UCSD-AML1 (cell line): ENCODE measurements at regions not wholly inside any gene's neighbourhood (a gene's known extent, or its start where the extent isn't known, plus 50 kb on each side); places are given as distances from the start of the nearest gene placed in this dataset.

ENCODE experiments used
- DNase-seq: peaks from one replicate; lab custom pipeline; 2025; ENCODE audit not compliant: unreplicated experiment; lab: John Stamatoyannopoulos, UW

DNA sequence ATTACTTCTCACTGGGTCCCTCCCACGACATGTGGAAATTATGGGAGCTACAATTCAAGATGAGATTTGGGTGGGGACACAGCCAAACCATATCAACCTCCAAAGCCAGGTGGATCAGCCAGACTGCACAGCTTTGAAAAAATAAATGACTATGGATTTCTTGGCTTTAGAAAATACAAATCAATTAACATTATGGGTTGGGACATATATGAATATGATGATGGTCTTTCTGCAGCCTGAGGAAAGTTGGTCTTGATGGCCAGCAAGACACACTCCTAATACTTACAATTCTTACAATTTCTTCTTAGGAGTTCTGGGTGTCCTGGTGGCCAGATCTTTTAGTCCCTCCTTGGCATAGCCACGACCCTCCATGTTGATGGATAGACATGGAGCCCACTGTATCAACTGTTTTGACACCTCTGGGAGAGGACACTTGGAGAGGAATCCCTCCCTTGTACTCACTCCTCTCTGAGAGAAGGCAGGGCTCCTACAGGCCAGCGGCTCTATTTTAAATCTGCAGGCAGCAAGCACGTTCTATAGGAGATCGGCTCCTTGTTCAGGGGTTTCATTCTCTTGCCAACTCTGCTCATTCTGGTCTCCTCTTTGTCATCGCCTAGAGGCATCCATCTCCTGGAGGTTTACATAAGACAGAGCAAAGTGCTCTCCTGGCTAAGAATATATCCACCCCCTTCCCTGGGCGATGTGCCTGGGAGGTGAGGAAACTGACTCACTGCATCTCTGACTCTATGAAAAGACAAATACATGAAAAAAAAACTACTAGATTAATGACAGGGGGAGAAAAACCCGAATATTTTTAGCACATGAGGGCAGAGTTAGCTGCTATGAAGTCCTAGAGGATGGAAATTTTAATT is 145.9 kb downstream of the CARTPT start:
- no peak for DNase-seq

DNA sequence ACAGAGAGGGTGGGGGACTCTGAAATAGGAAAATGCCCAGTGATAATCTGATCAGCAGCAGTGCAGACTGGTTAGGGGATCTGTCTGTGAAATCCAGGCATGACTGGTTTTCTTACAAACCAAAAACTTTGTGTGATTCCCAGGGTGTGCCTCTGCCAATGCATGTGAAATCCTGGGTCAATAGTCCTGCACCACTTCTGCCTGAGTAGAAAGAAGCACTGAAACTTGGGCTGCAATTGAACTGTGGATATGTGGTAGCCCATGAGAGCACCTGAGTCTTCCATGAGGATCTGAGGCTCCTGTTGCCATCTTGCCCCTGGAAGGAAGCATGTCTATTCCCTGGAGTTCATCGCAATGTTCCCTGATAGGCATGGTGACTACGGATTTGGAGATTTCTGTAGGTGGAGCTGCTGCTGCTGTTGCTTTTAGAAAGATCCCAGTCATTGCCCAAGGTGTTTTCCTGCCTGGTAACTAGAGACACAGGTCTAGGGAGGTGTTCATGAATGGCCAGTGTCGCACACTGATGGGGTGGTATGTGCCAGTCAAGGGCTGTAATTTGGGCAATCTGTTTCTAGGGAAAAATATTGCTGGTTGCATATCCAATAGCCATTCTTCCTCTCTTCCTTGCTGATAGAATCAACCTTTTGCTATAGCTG is 146.7 kb downstream of the CARTPT start:
- no peak for DNase-seq

DNA sequence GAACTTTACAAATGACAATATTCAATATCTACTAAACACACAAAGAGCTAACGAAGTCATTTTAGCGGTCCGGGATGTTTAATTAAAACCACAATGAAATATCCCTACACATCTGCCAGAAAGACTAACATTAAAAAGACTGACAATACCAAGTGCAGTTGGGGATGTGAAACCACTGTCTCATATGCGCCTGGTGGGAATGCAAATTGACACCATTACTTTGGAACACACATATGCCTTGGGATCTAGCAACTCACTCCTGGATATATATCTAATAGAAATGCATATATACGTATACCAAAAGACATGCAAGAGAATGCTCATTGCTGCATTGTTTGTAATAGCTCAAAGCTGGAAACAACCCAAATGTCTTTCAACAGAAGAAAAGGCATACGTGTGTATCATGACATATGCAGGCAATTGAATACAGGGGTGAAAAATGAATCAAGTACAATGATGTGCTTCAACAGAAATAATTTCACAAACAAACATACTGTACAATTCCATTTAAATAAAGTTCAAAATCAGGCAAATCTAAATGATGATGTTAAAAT is 153.3 kb downstream of the CARTPT start:
- no peak for DNase-seq

DNA sequence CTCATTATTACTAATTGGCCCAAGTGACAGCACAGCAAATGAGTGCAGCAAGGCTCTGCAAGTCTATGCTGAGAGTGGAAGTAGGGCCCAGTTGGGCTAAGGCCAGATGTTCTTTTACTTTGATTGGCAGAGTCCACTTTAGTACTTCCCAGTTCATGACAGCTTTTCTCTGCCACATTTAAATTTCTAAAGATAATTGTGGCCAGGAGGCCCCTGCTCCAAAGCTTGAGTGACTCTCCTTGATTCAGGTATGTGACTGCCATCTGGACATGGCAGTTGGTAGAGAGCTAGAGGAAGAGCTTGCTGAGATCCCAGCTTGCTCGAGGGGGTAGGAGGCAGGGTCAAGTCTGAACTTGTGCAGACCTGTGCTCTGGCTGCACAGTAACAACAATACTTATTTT is 154.1 kb downstream of the CARTPT start:
- DNase-seq, result no peak

DNA sequence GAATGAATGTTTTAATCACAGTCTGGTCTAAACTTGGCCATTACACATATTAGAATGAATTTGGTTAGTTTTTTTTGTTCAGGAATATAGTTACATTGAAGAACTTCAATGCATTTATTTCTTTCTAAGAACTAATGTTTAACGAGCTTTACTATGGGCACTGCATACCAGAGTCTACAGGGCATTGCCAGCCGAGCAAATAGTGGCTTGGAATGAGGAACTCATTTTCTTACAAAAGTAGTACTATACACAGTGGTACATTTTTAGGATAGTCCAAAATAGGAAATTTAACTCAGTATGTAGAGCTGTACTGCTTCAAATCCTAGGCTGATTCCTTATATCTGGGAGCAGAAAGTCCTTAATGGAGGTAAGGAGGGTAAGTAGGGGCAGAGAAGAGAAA is 155.4 kb downstream of the CARTPT start:
- no peak for DNase-seq

DNA sequence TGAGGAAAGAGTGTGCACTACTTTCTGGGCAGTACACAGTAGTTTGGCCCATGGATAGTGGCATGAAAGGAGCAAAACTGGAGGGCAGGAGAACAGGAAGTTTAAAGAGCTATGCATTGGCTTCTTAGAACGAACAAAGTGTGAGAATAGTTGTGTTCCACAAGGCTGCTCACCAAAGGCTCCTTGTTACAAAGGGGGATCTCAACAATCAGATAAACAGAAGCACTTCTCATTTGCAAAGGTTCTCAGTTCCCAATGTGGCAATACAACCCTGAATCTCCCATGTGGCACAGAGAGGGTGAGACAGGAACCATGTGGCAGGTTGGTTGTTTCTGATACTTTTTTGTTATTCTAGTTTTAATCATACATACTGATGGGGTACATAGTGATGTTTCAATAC is 158.4 kb downstream of the CARTPT start:
- DNase-seq, result no peak

DNA sequence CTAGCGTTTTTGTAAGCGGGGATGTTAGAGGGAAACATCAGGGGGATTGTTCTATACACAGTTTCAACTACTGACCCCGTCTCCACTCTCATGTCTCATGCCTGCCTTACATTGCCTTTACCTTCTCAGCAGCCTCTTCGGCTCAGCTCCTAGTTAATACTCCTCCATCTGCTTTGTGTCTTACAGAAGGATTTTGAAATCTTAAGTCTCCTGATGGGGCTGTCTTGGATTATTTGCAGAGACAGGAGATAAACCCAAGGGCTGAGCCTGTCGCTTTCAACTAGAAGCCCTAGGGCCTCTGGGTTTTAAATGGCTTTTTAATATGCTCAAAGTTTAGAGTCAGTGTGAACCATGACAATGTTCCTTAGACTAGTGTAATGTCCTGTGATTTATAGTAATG is 161.5 kb downstream of the CARTPT start:
- no peak for DNase-seq

DNA sequence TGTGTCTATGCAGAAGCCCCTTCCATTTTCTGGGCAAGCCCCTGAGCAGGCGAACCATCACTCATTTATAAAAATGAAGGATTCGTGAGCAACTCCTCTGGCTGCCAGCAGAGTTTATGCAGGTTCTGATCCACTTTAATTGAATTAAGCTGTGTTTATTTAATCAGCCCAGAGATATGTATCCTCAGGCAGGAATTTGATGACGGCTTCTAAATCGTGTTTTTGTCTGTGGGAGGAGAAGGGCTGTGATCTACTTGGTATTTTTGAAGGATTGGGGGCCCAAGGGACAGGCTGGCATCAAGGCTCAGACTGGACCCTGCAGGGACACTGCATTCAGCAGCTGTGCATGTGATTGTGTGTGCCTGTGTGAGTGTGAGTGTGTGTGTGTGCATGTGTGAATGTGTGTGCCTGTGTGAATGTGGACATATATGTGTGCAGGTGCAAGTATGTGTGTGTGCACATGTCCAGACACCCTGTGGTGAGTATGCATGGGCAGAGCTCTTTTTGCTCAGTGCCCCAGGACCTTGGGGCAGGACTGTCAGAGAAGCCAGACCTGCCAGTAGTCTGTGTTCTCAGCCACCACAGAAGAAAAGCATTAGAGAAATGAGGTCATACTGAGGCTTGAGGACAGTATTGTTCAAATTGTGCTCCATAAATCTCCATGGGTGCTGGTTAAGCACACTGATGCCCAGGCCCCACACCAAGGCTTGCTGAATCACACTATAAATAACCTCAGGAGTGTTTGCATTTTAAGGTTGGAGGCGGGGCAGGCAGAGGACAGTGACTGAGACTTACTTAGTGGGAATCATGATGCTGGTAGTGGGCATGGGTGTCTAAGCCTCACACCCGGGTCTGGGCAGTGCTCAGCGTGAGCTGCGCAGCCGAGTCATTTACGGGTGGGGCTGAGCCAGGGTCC is 164.0 kb downstream of the CARTPT start:
- no peak for DNase-seq

DNA sequence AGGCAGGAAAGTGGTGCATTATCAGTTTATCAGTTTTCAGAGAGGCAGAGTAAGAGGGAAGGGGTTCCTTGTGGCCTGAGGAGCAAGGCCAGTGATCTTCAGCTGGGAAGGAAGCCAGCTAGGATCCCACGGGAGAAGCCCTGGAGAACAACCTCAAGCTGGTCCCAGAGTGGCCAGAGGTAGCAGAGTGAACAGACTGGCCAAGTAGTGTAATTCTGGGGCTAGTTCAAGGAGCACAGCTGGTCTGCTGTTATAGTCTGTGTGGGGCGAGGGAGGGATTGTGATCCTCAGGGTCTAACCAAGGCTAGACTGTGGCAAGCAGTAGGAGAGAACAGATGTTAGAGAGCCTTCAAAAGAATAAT is 164.6 kb downstream of the CARTPT start:
- DNase-seq, result no peak

DNA sequence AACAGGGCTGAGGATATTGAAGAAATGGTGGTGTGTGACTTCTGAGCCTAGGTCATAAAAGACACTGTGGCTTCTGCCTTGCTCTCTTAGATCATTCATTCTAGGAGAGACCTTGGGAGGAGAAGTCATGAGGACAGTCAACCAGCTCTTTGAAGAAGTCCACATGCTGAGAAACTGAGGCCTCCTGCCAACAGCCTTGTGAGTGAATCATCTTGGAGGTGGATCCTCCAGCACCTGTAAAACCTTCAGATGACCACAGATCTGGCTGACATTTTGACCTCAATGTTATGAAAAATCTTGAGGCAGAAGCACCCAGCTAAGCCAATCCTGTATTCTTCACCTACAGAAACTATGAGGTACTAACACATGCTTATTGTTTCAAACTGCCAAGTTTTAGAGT is 165.9 kb downstream of the CARTPT start:
- no peak for DNase-seq

DNA sequence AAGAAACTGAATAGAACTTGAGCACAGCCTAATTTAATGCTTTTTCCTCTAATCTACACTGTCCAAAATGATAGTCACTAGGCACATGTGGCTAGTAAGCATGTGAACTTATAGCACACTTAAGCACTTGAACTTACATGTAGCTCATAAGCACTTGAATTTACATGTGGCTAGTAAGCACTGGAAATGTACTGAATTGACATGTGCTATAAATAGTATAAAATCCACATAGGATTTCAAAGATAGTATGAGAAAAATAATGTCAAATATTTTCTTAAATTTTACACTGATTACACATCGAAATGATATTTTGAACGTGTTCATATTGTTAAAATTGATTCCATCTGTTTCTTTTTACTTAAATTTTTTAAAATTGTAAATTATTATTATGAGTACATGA is 167.3 kb downstream of the CARTPT start:
- DNase-seq, result no peak

DNA sequence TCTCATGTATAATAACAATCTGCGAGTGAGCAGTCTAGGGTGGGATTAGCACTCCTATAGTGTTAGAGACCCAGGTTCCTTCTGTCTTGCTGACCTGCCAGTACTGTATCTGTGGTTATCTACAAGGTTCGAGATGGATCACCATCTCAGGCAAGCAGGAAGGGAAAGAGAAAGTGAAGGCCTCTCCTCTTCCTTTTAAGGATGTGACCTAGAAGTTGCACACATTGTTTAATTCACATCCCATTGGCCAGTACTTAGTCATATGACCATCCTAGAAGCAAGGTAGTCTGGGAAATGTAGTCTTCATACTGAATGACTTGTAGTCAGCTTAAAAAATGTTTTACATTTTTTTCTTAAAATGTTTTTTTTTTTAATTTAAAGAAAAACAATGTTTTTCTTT is 168.6 kb downstream of the CARTPT start:
- no peak for DNase-seq

DNA sequence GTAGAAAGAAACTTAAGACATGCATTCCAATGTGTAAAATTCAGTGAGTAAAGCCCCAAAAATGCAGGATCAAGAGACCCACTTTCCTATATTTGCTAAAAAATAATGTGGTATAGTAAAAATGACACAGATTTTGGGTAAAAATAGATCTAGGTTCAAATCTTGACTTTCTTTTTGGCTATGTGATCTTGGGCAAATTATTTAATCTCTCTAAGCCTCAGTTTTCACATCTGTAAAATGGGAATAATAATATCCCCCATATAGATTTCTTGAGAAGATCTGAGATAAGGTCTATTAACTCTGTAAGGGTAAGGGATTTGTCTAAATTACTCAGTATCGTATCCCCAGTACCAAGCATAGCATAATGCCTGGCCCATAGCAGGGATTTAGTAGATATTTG is 172.3 kb downstream of the CARTPT start:
- DNase-seq, result no peak

DNA sequence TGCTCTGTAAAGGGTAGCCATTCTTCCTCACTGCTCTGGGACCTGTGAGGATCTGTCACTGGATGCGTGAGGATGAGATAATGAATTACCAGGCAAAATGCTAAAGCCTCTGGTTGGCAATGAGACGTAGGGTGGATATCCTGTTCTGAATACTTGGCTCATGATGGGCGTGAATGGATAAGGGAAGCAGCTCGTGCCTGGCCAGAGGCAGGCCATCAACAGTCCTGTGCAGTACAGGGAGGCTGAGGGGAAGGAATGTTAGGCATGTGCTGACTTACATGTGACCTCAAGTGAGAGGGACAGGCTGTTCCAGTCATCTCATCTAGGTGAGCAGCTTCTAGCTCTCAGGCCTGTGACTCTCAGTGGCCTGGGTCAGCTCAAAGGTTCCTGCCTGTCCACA is 172.8 kb downstream of the CARTPT start:
- DNase-seq, result no peak

DNA sequence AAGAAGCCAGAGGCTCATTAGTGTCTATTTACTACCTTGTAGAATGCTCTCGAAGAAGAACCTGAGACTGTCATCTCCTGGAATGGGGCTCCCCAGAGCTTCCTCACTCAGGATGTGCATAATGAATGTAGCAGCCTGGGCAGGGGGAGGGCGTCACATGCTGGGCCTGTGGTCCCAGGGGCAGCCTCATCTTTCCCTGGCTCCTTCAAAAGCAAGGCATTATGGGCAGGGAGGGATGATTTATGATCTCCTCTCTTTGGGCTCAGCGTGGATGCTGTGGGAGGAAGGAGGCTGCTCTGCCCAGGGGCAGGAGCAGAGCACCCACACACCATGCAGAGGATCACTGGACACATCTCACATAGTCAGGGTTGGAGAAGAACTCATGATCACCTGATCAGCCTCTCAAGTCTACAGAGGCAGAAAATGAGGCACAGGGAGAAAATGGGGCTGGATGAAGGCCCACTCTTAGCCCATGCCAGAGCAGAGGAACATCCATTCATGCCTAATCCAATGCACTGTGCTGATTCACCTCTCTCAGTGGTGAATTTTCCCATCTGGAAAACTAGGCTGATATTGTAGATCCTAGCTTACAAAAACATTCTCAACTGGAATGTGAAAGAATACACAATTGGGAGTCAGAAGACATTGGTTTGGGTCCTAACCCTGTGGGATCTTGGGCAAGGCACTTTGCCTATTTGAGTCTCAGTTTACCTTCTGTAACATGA is 173.7 kb downstream of the CARTPT start:
- no peak for DNase-seq

DNA sequence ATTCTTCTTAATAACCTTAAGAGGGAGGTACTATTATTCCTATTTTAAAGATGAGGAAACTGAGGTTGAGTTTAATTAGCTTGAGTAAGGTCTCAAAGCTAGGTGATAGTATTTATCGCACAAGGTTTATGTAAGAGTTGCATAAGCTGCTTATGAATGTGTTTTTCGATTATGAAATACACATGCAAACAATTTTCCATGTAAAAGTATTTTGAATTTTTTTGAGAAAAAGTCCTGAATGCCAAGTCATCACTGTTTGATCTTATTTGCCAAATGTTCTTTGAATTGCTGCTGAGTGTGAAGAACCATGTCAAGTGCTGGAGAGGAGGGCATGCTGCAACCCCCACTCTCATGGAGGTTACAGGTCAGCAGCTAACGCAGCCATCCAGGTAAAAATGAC is 174.4 kb downstream of the CARTPT start:
- DNase-seq, result no peak

DNA sequence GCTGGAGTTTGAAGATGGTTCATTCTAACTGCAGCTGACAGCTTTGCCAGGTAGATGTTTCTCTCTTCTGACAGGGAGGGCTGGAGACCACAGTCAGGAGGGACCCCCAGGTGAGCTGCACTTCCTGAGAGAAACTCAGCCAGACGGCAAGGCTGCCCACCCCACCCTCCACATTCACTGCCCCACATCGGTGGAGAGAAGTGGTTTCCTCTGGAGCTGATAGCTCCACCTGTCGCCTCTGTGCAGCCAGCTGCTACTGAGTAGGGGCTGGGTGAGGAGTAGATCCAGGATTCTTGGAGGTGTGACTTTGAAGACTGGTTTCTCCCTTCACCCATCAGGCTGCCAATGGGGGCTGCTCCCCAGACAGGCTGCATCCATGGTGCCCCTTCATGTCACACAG is 175.0 kb downstream of the CARTPT start:
- DNase-seq, result no peak

DNA sequence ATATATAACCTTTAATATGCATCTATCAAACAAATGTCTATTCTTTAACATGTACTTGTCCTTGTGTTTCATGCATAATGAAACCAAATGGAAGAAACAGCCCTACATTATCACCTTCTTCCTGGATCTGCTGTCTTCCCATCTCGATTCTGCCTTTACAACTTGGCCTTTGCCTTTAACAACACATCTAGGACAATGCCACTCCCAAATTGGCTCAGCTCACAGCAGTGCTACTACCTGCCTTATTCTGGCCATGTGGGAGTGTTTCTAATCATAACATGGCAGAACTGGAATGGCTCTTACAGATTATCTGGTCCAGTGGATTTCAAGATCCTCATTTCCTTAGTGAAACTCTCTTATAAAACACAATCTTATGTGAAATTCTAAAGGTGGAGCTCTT is 176.5 kb downstream of the CARTPT start:
- no peak for DNase-seq

DNA sequence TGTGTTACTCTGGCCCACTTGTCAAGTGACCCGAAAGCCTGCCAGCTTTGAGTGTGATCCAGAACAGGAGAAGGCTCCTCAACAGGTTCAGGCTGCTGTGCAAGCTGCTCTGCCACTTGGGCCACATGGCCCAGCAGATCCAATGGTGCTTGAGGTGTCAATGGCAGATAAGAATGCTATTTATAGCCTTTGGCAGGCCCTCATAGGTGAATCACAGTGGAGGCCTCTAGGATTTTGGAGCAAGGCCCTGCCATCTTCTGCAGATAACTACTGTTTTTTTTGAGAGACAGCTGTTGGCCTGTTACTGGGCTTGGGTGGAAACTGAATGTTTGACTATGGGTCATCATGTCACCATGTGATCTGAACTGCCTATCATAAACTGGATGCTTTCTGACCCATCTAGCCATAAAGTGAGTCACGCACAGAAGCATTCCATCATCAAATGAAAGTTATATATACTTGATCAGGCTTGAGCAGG is 180.8 kb downstream of the CARTPT start:
- no peak for DNase-seq

DNA sequence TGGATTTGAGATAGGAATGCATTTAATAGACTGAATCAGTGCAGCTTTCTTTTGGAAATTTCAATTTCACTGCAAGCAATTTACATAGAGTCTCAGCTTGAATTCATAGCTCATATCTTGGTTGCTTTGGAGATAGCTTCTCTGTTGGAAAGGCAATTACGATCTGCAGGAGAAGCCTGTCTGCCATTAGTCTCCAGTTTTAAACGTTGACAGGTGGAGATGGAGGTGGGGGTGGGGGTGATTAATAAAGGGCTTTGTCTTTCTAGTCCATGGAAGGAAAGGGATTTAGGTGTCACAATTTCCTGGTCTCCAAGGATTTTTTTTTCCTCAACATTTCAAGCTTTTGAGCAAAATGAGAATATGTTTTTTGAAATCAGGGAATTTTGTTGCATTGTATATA is 184.7 kb downstream of the CARTPT start:
- DNase-seq, result no peak

DNA sequence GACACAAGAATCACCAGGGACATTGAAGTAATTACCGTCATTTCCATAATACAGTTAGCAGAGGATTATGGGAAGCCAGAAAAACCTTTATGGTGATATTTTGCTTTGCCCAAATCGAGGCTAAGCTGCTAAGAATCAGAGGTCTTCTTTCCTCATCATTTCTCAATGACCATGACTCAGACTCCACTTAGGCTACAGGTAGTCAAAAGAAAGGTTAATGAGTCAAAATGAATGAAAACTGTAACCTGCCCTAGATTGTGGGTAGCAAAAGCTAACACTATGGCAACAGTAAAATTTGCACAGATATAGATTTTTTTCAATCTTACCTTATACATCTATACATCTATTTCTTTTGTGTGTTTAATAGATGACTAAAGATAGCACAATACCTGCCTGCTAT is 185.8 kb downstream of the CARTPT start:
- no peak for DNase-seq
